Motor neuron (in vitro differentiated cells): ENCODE measurements at regions not wholly inside any gene's neighbourhood (a gene's known extent, or its start where the extent isn't known, plus 50 kb on each side); places are given as distances from the start of the nearest gene placed in this dataset.
"Not testable (repeated sequence)": the region's sequence is repeated elsewhere in the genome, so short reads cannot be mapped to it uniquely, and the experiment has no call there.

Experiments
- ATAC-seq, 8 experiments: fragments of 200-7000 bp; cut with Tn5 transposase; replicated peaks in 6 of 8; 2 replicates each; pipeline ENCODE4 v1.8.0; 2021; ENCODE audit warnings: mild to moderate bottlenecking in 8 of 8, moderate library complexity in 8 of 8
- H3K27ac ChIP-seq, 2 donors: fragments of 250-450 bp; sonication (Bioruptor Pico); 2 replicates each; pipeline ENCODE4 v1.9.0; 2021; ENCODE audit warnings: antibody characterized with exemption in 2 of 2, mild to moderate bottlenecking in 2 of 2, moderate library complexity in 1 of 2
- H3K4me1 ChIP-seq, 2 donors: fragments of 250-450 bp; sonication (Bioruptor Pico); replicated peaks in 1 of 2; 2 replicates each; pipeline ENCODE4 v1.6.1; 2021; ENCODE audit warnings: antibody characterized with exemption in 2 of 2, mild to moderate bottlenecking in 2 of 2, moderate library complexity in 1 of 2
- H3K4me3 ChIP-seq, 5 donors: fragments of 250-450 bp; sonication (Bioruptor Pico); 2 replicates each; pipeline ENCODE4 v1.9.0; 2021; ENCODE audit warnings: antibody characterized with exemption in 5 of 5, mild to moderate bottlenecking in 5 of 5, moderate library complexity in 4 of 5
- WGBS, 10 experiments: fragments of 450-650 bp; shearing (Covaris generic); methylation state at CpG; one replicate each; pipeline ENCODE4 v1.0.0; 2022; 5-methylcytosine and 5-hydroxymethylcytosine counted together
- in situ Hi-C, 9 experiments: fragments of 400-800 bp; cut with MboI; loops; one replicate each; pipeline ENCODE4 v1.15.0; 2021; ENCODE audit warnings: low sequenced_read_pairs in 9 of 9, low pct_unique_long_range_greater_than_20kb in 2 of 9; ENCODE audit not compliant: unreplicated experiment in 9 of 9

DNA sequence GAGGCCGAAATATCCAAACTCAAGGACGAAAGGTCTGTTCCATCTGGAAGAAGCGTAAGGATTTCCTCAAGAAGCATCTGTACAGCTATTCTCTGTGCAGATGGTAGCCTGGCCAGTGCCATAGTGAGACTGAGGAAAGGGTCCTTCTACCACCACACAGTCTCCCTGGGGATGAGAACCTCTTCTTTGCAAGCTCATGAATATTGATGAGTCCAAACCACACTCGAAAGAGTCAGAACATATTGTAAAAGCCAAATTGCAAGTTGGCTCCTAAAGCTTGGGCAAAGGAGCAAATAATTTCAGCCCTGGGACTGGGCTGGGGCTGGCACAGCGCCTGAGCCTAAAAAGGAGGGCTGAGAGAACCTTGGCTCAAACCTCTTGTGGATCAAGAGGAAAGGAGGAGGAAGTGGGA, 66.1 kb upstream of the PIP4K2A start:
- ATAC-seq: peak in 2 of 8 experiments; percentile 19 to 51
- no peak overlapping the region for H3K27ac ChIP-seq
- 7 to 100% (median 86%) methylated on average over 1 to 5 of the region's 5 CpGs; no CpG with 5 or more reads in 1 of the 10 experiments for WGBS, 10 experiments

GRCh38 chr10:22779331-22780019, 65.1 kb upstream of the PIP4K2A start:
- no peak for ATAC-seq
- Histone ChIP-seq H3K27ac (no peak overlapping the region), H3K4me1 (no peaks in the 10 kb centered on the region), H3K4me3 (no peak overlapping the region)
- 61 to 100% (median 100%) methylated on average over 1 to 3 of the region's 4 CpGs; no CpG with 5 or more reads in 2 of the 10 experiments for WGBS, 10 experiments
- in situ Hi-C loops: no loop called here

More for the DNA sequence above, 66.1 kb upstream of the PIP4K2A start:
- Histone ChIP-seq H3K4me3 (no peak overlapping the region), H3K4me1 (no peaks in the 10 kb centered on the region)
- in situ Hi-C loops: no loop called here

DNA sequence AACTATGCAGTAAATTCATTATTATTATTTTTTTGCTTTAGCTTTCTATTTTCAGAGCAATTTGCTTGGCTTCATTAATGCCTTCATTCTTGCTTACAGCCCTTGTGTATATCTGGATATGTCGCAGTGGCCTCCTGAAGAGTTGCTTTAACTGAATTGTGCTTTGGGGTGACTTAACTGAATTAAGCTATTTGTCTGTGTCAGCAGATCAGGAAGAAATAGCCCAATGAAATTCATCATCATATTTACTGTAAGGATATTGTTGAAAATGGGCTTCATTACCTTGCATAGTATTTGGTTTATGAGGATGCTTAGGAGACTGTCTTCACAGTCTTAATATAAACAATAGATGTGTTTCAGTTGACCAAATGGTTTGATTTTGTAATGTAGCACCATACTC, 59.7 kb upstream of the PIP4K2A start:
- H3K27ac ChIP-seq: no peak overlapping the region
- in situ Hi-C loops: no loop called here
- no peaks in the 10 kb centered on the region for H3K4me1 ChIP-seq
- no peak overlapping the region for H3K4me3 ChIP-seq
- no peak for ATAC-seq
- WGBS, 10 experiments: 43 to 100% (median 100%) methylated on average over 1 of the region's 1 CpG; no CpG with 5 or more reads in 3 of the 10 experiments

DNA sequence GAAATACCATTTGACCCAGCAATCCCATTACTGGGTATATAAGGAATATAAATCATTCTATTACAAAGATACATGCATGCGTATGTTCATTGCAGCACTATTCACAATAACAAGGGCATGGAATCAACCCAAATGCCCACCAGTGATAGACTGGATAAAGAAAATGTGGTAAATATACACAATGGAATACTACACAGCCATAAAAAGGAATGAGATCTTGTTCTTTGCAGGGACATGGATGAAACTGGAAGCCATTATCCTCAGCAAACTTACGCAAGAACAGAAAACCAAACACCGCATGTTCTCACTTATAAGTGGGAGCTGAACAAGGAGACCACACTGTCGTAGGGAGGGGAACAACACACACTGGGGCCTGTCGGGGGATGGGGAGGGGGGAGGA, 57.3 kb upstream of the PIP4K2A start:
- H3K4me1 ChIP-seq, in situ Hi-C loops, ATAC-seq, H3K4me3 ChIP-seq, H3K27ac ChIP-seq: not testable (repeated sequence)
- WGBS, 10 experiments: 80 to 100% (median 89%) methylated on average over 1 to 4 of the region's 5 CpGs; no CpG with 5 or more reads in 5 of the 10 experiments

DNA sequence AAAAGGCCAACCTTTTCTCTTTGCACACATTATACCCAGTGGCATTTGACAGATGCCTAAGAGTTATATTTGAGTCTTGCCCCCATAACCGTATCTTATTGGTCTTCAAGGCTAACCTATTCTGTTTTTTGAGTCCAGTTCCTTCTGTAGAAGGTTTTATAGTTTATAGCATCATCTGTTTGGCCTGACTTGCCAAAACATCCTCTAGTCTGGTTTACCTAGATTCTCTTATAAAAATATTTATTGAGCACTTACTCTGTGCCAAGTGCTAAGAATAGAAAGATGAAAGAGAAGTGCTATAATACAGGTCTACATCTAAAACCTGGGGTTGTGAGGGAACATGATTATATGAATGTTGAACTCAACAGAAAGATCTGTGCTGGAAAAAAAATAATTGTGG, 55.9 kb upstream of the PIP4K2A start:
- in situ Hi-C loops: no loop called here
- H3K27ac ChIP-seq: no peak overlapping the region
- no peaks in the 10 kb centered on the region for H3K4me1 ChIP-seq
- 0 to 100% (median 80%) methylated on average over 1 of the region's 1 CpG; no CpG with 5 or more reads in 2 of the 10 experiments for WGBS, 10 experiments
- no peak overlapping the region for H3K4me3 ChIP-seq
- ATAC-seq: no peak

- no peak for ATAC-seq
- in situ Hi-C loops: no loop called here
- Histone ChIP-seq H3K4me1 (no peaks in the 10 kb centered on the region), H3K4me3 (no peak overlapping the region), H3K27ac (no peak overlapping the region)
- 0 to 100% (median 87%) methylated on average over 1 to 2 of the region's 2 CpGs for WGBS, 10 experiments
Observed at GRCh38 chr10:22767859-22768258, 53.5 kb upstream of the PIP4K2A start.

DNA sequence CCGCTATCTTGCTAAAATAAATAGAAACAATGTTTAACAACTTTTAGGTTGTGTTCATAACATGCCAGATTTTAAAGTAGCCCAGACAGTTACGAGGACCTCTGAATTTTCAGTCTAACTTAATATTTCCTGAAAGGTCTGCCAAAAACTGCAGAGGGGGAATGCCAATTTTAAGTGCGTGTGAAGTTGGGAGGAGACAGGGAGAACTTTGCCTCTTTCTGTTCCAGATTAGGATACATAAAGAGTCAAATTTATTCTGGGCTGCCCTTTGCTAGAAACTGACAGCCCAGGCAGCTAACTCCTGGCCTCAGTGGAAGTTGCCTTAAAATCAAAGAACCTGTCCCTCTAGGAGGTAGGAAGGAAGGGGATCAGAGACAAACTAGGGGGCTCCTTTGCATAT, 52.3 kb upstream of the PIP4K2A start:
- in situ Hi-C loops: no loop called here
- Histone ChIP-seq H3K4me1 (no peaks in the 10 kb centered on the region), H3K4me3 (no peak overlapping the region), H3K27ac (no peak overlapping the region)
- 38 to 100% (median 78%) methylated on average over 1 to 3 of the region's 3 CpGs; no CpG with 5 or more reads in 1 of the 10 experiments for WGBS, 10 experiments
- no peak for ATAC-seq

- no peaks in the 10 kb centered on the region for H3K4me1 ChIP-seq
- no peak for ATAC-seq
- in situ Hi-C loops: no loop called here
- 69 to 100% (median 96%) methylated on average over 2 to 6 of the region's 6 CpGs for WGBS, 10 experiments
- no peak overlapping the region for H3K4me3 ChIP-seq
- H3K27ac ChIP-seq: no peak overlapping the region
Observed at GRCh38 chr10:22765660-22766547, 51.5 kb upstream of the PIP4K2A start.

DNA sequence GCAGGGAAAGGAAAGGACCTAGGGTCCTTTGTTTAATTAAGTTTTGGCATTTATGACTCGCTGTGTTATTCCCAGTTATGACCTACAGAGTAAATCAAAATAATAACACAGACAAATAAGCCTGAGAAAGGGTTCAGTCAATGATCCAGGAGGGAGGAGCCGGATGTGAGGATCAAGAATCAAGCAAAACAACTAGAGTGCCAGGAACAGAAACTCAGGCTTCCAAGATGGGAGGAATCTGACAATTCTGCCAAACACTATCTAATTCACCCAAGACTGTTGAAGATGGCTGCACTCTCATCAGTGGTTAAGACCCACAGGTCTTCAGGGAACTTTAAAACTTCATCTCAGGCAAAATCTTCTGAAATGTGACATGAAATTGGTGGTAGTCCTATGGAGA, 50.3 kb upstream of the PIP4K2A start:
- in situ Hi-C loops: no loop called here
- Histone ChIP-seq H3K27ac (no peak overlapping the region), H3K4me1 (no peaks in the 10 kb centered on the region), H3K4me3 (no peak overlapping the region)
- 14 to 100% (median 67%) methylated on average over 1 to 2 of the region's 2 CpGs; no CpG with 5 or more reads in 1 of the 10 experiments for WGBS, 10 experiments
- no peak for ATAC-seq
